ENCODE measurements at regions not wholly inside any gene's neighbourhood (a gene's known extent, or its start where the extent isn't known, plus 50 kb on each side); places are given as distances from the start of the nearest gene placed in this dataset.

DNA sequence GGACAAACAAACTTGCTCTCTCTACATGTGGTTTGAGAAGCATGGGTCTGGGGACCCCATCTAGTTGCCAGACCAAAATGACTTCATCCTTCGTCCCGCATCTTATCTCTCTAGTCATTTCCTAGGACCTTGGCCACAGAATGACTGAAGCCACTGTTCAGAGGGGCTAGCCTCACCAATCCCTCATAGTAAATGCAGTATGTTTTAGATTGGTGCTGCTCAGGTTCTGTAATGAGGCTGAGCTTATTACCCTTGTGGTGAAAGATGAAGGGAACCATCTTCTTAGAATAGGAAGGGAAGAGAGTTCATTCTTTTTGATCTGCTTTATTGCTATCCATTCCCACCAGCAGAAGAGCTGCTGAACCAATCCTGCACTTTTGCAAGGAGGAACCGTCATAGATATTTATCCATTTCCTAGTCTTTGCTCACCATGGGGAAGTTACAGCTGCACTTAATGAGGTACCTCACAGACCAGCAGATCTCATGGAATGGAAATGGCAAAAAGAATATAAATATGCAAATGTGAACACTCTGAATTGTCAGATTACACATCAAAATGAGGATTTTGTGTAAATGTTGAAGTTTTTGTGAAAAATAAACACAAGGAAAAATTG lies 436.7 kb downstream of the LPIN1 start:
- TF ChIP-seq, protein P1, sequence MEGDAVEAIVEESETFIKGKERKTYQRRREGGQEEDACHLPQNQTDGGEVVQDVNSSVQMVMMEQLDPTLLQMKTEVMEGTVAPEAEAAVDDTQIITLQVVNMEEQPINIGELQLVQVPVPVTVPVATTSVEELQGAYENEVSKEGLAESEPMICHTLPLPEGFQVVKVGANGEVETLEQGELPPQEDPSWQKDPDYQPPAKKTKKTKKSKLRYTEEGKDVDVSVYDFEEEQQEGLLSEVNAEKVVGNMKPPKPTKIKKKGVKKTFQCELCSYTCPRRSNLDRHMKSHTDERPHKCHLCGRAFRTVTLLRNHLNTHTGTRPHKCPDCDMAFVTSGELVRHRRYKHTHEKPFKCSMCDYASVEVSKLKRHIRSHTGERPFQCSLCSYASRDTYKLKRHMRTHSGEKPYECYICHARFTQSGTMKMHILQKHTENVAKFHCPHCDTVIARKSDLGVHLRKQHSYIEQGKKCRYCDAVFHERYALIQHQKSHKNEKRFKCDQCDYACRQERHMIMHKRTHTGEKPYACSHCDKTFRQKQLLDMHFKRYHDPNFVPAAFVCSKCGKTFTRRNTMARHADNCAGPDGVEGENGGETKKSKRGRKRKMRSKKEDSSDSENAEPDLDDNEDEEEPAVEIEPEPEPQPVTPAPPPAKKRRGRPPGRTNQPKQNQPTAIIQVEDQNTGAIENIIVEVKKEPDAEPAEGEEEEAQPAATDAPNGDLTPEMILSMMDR (conservative IDR thresholded peaks at IDR 0.05; ENCODE audit: low read length): no peak
- no peak for TF ChIP-seq EZH2phosphoT487 (IDR thresholded peaks at IDR 0.05; ENCODE audit: borderline replicate concordance, low read depth, low read length)
